ENCODE measurements at regions not wholly inside any gene's neighbourhood (a gene's known extent, or its start where the extent isn't known, plus 50 kb on each side); places are given as distances from the start of the nearest gene placed in this dataset.

GRCh38 chr4:187929024-187929423, 66.5 kb upstream of the ZFP42 start:
- Histone ChIP-seq H3K4me2 (ENCODE audit: low read depth, low read length, poor library complexity, severe bottlenecking) (no peak overlapping the region), H3K27me3 (ENCODE audit: low read length) (no peaks in the 10 kb centered on the region), H3K9ac (ENCODE audit: low read length) (no peak overlapping the region), H4K20me1 (ENCODE audit: low read depth, low read length) (no peaks in the 10 kb centered on the region), H3K4me3 (ENCODE audit: insufficient read depth, low read length, poor library complexity, severe bottlenecking) (no peak overlapping the region), H3K36me3 (ENCODE audit: low read length) (no peaks in the 10 kb centered on the region), H3K9me2 (replicated peaks; ENCODE audit: insufficient read depth, low read length) (no peaks in the 10 kb centered on the region), H3K27ac (ENCODE audit: low read depth, low read length) (no peak overlapping the region), H3F3A (ENCODE audit: insufficient read depth) (no peaks in the 10 kb centered on the region), H3K79me2 (ENCODE audit: insufficient read depth, low read length) (no peaks in the 10 kb centered on the region), H2AFZ (ENCODE audit: low read depth, low read length, severe bottlenecking) (no peak overlapping the region), H3K9me3 (ENCODE audit: insufficient read depth, low read length) (no peaks in the 10 kb centered on the region)
- TF ChIP-seq, protein P1, sequence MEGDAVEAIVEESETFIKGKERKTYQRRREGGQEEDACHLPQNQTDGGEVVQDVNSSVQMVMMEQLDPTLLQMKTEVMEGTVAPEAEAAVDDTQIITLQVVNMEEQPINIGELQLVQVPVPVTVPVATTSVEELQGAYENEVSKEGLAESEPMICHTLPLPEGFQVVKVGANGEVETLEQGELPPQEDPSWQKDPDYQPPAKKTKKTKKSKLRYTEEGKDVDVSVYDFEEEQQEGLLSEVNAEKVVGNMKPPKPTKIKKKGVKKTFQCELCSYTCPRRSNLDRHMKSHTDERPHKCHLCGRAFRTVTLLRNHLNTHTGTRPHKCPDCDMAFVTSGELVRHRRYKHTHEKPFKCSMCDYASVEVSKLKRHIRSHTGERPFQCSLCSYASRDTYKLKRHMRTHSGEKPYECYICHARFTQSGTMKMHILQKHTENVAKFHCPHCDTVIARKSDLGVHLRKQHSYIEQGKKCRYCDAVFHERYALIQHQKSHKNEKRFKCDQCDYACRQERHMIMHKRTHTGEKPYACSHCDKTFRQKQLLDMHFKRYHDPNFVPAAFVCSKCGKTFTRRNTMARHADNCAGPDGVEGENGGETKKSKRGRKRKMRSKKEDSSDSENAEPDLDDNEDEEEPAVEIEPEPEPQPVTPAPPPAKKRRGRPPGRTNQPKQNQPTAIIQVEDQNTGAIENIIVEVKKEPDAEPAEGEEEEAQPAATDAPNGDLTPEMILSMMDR (IDR thresholded peaks at IDR 0.05; ENCODE audit: insufficient read depth, low read length, poor library complexity, severe bottlenecking) = no peak
- TF ChIP-seq EZH2phosphoT487 (conservative IDR thresholded peaks at IDR 0.05; ENCODE audit: low read length) = no peak

DNA sequence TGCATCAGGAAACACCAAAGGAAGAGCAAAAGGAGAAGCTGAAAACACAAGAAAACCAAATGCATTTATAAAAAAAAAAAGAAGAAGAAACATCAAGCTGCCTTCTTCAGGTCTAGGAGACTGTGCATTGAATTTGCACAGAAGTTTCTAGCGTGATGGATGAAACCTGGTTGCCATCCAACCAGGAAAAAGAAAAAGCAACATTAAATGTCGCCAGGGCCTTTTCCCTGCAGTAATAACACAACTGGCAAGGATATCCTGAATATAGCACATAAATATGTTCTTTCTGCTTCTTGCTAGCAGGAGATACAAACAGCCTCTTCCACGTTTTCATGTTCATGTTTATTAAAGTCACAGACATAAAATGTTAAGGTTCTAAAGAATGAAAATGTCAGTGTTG, 60.8 kb upstream of the ZFP42 start:
- no peaks in the 10 kb centered on the region for H3K9me2 ChIP-seq (replicated peaks; ENCODE audit: insufficient read depth, low read length)
- H3K27me3 ChIP-seq (ENCODE audit: low read length) = no peaks in the 10 kb centered on the region
- no peaks in the 10 kb centered on the region for H3F3A ChIP-seq (ENCODE audit: insufficient read depth)
- H3K79me2 ChIP-seq (ENCODE audit: insufficient read depth, low read length) = no peaks in the 10 kb centered on the region
- H3K9ac ChIP-seq (ENCODE audit: low read length) = no peak overlapping the region
- no peak overlapping the region for H2AFZ ChIP-seq (ENCODE audit: low read depth, low read length, severe bottlenecking)
- no peaks in the 10 kb centered on the region for H3K36me3 ChIP-seq (ENCODE audit: low read length)
- H3K27ac ChIP-seq (ENCODE audit: low read depth, low read length) = no peak overlapping the region
- no peak overlapping the region for H3K4me2 ChIP-seq (ENCODE audit: low read depth, low read length, poor library complexity, severe bottlenecking)
- no peak for TF ChIP-seq EZH2phosphoT487 (conservative IDR thresholded peaks at IDR 0.05; ENCODE audit: low read length)
- TF ChIP-seq, protein P1 (IDR thresholded peaks at IDR 0.05; ENCODE audit: insufficient read depth, low read length, poor library complexity, severe bottlenecking) = no peak
- H3K4me3 ChIP-seq (ENCODE audit: insufficient read depth, low read length, poor library complexity, severe bottlenecking) = no peak overlapping the region
- no peaks in the 10 kb centered on the region for H3K9me3 ChIP-seq (ENCODE audit: insufficient read depth, low read length)
- no peaks in the 10 kb centered on the region for H4K20me1 ChIP-seq (ENCODE audit: low read depth, low read length)

GRCh38 chr4:187937557-187937956, 58.0 kb upstream of the ZFP42 start:
- no peak overlapping the region for H3K4me3 ChIP-seq (ENCODE audit: insufficient read depth, low read length, poor library complexity, severe bottlenecking)
- no peak overlapping the region for H3K9ac ChIP-seq (ENCODE audit: low read length)

More at GRCh38 chr4:187937557-187937956, 58.0 kb upstream of the ZFP42 start:
- Histone ChIP-seq H3K27ac (ENCODE audit: low read depth, low read length) (no peak overlapping the region), H2AFZ (ENCODE audit: low read depth, low read length, severe bottlenecking) (no peak overlapping the region), H3K9me2 (replicated peaks; ENCODE audit: insufficient read depth, low read length) (no peaks in the 10 kb centered on the region), H3K36me3 (ENCODE audit: low read length) (no peaks in the 10 kb centered on the region), H3K79me2 (ENCODE audit: insufficient read depth, low read length) (no peaks in the 10 kb centered on the region), H3K9me3 (ENCODE audit: insufficient read depth, low read length) (no peaks in the 10 kb centered on the region), H3K27me3 (ENCODE audit: low read length) (no peaks in the 10 kb centered on the region), H3F3A (ENCODE audit: insufficient read depth) (no peaks in the 10 kb centered on the region), H4K20me1 (ENCODE audit: low read depth, low read length) (no peaks in the 10 kb centered on the region), H3K4me2 (ENCODE audit: low read depth, low read length, poor library complexity, severe bottlenecking) (no peak overlapping the region)
- TF ChIP-seq, protein P1 (IDR thresholded peaks at IDR 0.05; ENCODE audit: insufficient read depth, low read length, poor library complexity, severe bottlenecking) = no peak
- no peak for TF ChIP-seq EZH2phosphoT487 (conservative IDR thresholded peaks at IDR 0.05; ENCODE audit: low read length)

All from SU-DHL-6 (cell line).